ENCODE measurements at regions not wholly inside any gene's neighbourhood (a gene's known extent, or its start where the extent isn't known, plus 50 kb on each side); places are given as distances from the start of the nearest gene placed in this dataset.

DNA sequence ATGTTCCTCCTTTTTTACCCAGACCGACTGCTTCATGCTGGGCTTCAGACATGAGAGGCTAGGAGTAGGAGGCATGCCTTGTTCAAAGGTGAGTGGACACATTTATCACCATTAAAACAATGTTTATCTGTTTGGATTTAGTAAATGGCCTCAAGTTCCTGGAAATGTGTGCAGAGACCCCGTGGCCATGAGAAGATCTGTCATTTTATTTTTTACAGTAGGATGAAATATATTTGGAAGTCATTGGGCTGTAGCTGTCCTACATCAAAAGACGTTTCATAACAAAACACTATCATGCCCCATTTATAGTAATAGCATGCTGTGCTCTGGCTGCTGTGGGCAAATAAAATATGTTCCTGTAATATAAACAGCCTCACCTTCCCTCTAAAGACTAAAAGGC is 403.9 kb upstream of the TNP1 start:
- no peaks in the 10 kb centered on the region for H3K27me3 ChIP-seq (ENCODE audit: control insufficient read depth, insufficient read depth, low read length)
- H3K4me3 ChIP-seq (ENCODE audit: low read depth, low read length) = no peak overlapping the region
- FAIRE-seq (no peak), DNase-seq (ENCODE audit: low read depth) (no peak)
- TF ChIP-seq, protein P1, sequence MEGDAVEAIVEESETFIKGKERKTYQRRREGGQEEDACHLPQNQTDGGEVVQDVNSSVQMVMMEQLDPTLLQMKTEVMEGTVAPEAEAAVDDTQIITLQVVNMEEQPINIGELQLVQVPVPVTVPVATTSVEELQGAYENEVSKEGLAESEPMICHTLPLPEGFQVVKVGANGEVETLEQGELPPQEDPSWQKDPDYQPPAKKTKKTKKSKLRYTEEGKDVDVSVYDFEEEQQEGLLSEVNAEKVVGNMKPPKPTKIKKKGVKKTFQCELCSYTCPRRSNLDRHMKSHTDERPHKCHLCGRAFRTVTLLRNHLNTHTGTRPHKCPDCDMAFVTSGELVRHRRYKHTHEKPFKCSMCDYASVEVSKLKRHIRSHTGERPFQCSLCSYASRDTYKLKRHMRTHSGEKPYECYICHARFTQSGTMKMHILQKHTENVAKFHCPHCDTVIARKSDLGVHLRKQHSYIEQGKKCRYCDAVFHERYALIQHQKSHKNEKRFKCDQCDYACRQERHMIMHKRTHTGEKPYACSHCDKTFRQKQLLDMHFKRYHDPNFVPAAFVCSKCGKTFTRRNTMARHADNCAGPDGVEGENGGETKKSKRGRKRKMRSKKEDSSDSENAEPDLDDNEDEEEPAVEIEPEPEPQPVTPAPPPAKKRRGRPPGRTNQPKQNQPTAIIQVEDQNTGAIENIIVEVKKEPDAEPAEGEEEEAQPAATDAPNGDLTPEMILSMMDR (IDR thresholded peaks at IDR 0.05; ENCODE audit: insufficient read depth, low read length, severe bottlenecking) = no peak
- H3K36me3 ChIP-seq (ENCODE audit: control insufficient read depth, insufficient read depth, low read length) = no peaks in the 10 kb centered on the region

DNA sequence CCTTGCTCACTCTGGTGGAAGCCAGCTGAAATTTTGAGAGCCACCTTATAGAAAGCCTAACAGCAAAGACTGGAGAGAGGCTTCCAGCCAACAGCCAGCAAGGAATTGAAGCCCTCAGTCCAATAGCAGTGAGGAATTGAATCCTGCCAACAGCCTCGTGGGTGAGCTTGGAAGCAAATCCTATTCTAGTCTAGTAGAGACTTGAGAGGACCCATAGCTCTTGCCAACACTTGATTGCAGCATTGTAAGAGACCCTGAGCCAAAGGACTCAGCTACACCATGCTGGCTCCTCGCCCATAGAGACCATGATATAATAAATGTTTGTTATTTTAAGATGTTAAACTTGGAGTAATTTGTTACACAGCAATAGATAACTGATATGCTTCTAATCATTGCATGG is 403.0 kb upstream of the TNP1 start:
- TF ChIP-seq, protein P1 (IDR thresholded peaks at IDR 0.05; ENCODE audit: insufficient read depth, low read length, severe bottlenecking) = no peak
- Histone ChIP-seq H3K4me3 (ENCODE audit: low read depth, low read length) (no peak overlapping the region), H3K27me3 (ENCODE audit: control insufficient read depth, insufficient read depth, low read length) (no peaks in the 10 kb centered on the region), H3K36me3 (ENCODE audit: control insufficient read depth, insufficient read depth, low read length) (no peaks in the 10 kb centered on the region)
- DNase-seq (ENCODE audit: low read depth) (no peak), FAIRE-seq (no peak)

DNA sequence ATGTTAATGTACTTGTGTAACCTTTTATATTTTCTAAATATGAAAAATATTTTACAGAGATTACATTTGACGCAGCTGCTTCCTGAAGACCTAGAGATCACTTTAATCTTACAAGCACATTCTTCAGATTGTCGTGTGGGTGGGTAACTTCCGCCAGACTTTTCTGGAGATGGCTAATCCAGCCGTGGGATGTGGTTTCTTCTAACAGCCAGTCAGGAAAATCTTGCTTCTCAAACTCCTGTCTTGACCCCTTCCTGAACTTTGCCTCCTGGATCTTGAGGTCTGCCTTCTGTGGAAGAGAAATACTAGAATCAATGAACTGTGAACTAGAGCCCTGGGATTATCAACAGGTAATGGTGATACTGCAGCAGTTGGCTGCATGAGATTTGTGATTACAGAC is 401.6 kb upstream of the TNP1 start:
- Histone ChIP-seq H3K4me3 (ENCODE audit: low read depth, low read length) (no peak overlapping the region), H3K27me3 (ENCODE audit: control insufficient read depth, insufficient read depth, low read length) (no peaks in the 10 kb centered on the region), H3K36me3 (ENCODE audit: control insufficient read depth, insufficient read depth, low read length) (no peaks in the 10 kb centered on the region)
- TF ChIP-seq, protein P1 (IDR thresholded peaks at IDR 0.05; ENCODE audit: insufficient read depth, low read length, severe bottlenecking) = no peak
- FAIRE-seq (no peak), DNase-seq (ENCODE audit: low read depth) (no peak)

DNA sequence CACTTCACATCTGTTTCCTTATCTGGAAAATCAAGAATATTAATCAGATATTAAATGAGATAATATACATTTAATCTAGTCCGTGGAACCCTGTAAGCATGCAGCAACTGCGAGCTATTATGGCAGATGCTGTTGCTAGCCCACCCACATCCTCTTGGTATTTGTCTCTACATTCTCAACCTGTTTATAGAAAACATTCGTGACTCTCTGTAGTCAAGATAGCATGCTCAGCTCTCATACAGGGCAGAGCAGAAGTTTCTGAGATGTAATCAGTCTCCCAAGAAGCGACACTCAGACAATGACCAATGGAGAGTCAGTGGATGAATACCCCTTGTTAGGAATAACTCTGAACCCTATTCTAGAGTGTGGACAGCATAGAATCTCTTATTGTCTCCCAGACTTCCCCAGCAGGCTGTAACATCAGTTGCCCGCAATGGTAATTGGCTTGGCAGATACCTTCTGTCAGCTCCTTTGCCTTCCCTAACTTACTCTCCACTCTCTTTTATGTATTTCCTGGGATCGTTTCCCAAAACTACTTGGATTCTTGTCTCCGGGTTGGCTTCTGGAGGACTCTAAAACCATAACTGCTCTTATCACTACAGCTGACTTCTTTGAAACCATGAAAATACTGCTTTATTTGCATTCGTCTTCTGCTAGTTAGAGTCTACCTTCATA is 400.7 kb upstream of the TNP1 start:
- Histone ChIP-seq H3K36me3 (ENCODE audit: control insufficient read depth, insufficient read depth, low read length) (no peaks in the 10 kb centered on the region), H3K27me3 (ENCODE audit: control insufficient read depth, insufficient read depth, low read length) (no peaks in the 10 kb centered on the region), H3K4me3 (ENCODE audit: low read depth, low read length) (no peak overlapping the region)
- TF ChIP-seq, protein P1 (IDR thresholded peaks at IDR 0.05; ENCODE audit: insufficient read depth, low read length, severe bottlenecking) = no peak
- no peak for FAIRE-seq
- DNase-seq (ENCODE audit: low read depth) = no peak

DNA sequence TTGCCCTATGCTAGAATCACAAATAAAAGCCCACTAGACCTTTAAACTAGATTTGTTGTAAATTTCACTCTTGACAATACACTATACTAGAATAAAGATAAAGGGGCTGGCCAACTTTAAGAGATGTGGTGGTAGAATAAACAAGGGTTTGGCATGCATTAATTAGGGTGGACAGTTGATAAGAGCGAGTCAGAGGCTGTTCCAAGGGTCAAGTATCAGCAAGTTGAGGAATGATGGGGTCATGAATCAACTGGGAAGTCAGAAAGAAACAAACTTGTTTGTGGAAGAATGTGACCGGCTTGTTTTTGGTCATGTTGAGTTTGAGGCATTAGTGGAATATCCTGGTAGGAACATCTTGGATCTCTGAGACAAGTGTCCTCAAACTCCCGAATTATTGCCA is 398.3 kb upstream of the TNP1 start:
- FAIRE-seq = no peak
- H3K27me3 ChIP-seq (ENCODE audit: control insufficient read depth, insufficient read depth, low read length) = no peaks in the 10 kb centered on the region
- no peak overlapping the region for H3K4me3 ChIP-seq (ENCODE audit: low read depth, low read length)
- peak; percentile 52 for DNase-seq (ENCODE audit: low read depth)
- H3K36me3 ChIP-seq (ENCODE audit: control insufficient read depth, insufficient read depth, low read length) = no peaks in the 10 kb centered on the region
- TF ChIP-seq, protein P1 (IDR thresholded peaks at IDR 0.05; ENCODE audit: insufficient read depth, low read length, severe bottlenecking) = no peak

DNA sequence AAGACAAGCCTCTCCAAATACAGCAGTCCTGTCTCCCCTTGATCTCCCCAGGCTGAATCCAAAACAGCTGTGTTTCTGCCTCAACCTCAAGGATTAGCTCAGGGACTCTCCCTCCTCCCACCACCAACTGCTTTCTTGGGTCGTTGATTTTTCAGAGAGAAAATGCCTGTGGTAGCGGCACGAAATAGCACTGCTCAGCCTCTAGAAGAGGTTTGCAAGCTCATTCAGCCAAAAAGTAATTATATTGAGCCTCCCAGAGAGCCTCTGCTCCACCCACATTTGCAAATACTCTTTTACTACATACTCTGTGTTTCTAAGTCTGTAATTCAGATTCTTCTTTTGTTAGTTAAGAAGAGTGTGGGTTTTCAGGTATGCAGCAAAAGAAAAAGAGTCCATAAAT is 396.4 kb upstream of the TNP1 start:
- TF ChIP-seq, protein P1 (IDR thresholded peaks at IDR 0.05; ENCODE audit: insufficient read depth, low read length, severe bottlenecking) = no peak
- H3K36me3 ChIP-seq (ENCODE audit: control insufficient read depth, insufficient read depth, low read length) = no peaks in the 10 kb centered on the region
- no peak overlapping the region for H3K4me3 ChIP-seq (ENCODE audit: low read depth, low read length)
- DNase-seq (ENCODE audit: low read depth) = no peak
- no peaks in the 10 kb centered on the region for H3K27me3 ChIP-seq (ENCODE audit: control insufficient read depth, insufficient read depth, low read length)
- no peak for FAIRE-seq

Data from bronchial epithelial cell (primary cell).